ENCODE measurements at regions not wholly inside any gene's neighbourhood (a gene's known extent, or its start where the extent isn't known, plus 50 kb on each side); places are given as distances from the start of the nearest gene placed in this dataset.

DNA sequence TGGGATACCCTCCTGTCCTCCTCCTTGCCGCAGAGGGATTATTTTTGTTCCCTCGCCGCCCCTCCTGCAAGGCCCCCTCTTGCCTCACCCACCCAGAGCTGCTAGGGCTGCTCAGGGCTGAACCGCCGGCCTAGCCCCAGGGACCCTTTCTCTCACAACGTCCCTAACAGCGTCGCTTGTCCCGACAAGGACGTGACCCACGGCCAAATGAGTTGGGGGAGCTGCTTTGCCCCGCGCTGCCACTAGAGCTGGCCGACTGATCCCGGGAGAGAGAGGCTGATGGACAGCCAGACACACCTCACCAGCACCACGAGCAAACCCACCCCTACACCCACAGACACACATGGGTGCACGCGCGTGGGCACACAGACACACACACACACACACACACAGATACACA lies 154.6 kb upstream of the ALG10B start:
- no peak overlapping the region for H3K27ac ChIP-seq (ENCODE audit: low read depth, low read length, poor library complexity, severe bottlenecking)
- H3K27me3 ChIP-seq (replicated peaks; ENCODE audit: insufficient read depth, low read depth, low read length, poor library complexity): no peaks in the 10 kb centered on the region
- H3K4me3 ChIP-seq (ENCODE audit: low read depth, low read length, poor library complexity, severe bottlenecking): no peak overlapping the region
- intact Hi-C loops (cut with micrococcal nuclease; ENCODE audit: unreplicated experiment): no loop called here
- POLR2A ChIA-PET (ENCODE audit: low non-redundant PET): no interaction called here
- peaks cover 27% of the 10 kb centered on the region for H3K9me3 ChIP-seq (ENCODE audit: low read depth, low read length, poor library complexity, severe bottlenecking)
- no peak for TF ChIP-seq EZH2 (IDR thresholded peaks at IDR 0.05; ENCODE audit: borderline replicate concordance, low read depth, low read length, poor library complexity, severe bottlenecking)
- H3K36me3 ChIP-seq (ENCODE audit: insufficient read depth, low read length, poor library complexity, severe bottlenecking): no peaks in the 10 kb centered on the region
- no peaks in the 10 kb centered on the region for H3K4me1 ChIP-seq (ENCODE audit: insufficient read depth, low read length, poor library complexity, severe bottlenecking)
- CTCF ChIA-PET: no interaction called here
- no peak for DNase-seq (ENCODE audit: low spot score)
- no TSS peak for BruUV-seq (replicated peaks)

DNA sequence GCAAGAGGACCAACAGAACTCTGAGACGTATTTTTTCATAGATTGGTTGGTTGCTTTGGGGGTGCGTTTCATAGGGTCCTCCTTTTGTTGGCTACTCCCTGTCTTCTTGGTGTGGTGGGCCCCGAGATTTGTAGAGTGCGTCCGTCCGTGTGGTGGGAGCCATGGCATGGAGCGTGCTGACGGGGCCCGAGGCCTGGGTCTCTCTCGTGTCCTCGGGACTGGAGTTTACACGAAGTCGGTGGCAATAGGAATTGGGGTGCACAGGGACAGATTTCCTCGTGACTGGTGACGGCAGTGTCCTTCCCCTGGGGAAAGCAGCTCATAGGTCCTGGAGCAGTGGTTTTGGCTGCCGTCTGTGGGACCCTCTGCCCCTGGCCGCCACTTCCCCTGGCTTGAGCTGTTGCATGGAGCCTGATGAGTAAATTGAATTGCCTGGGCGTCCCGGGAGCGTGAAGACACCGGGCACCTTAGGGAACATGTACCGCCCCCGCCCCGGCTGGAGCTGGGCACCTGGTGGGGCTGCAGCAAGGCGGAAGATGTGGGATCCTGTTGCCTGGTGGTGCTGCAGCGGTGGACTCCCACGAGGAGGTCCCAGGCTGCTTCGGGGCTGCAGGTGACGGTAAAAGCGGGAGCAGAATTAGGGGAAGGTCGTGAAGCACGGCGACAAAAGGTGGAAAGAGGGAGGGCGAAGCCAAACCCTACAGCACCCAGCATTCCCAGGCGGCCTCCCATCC lies 153.7 kb upstream of the ALG10B start:
- intact Hi-C loops (cut with micrococcal nuclease; ENCODE audit: unreplicated experiment): no loop called here
- CTCF ChIA-PET: no interaction called here

DNA sequence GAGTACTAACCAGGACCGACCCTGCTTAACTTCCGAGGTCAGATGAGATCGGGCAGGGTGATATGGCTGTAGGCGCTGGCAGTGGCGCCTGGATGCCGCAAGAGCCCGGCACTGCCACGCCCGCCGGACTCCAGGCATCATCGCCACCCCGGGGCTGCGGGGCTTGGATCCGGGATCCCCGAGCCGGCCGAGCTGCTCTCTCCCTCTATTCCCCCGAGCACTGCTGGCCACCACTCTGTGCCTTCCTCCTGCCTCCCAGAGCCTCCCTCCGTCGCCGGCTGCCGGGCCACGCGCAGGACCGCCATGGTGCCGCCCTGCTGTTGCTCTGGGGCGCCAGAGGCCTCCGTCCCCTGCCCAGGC lies 153.2 kb upstream of the ALG10B start:
- Histone ChIP-seq H3K36me3 (ENCODE audit: insufficient read depth, low read length, poor library complexity, severe bottlenecking) (no peaks in the 10 kb centered on the region), H3K9me3 (ENCODE audit: low read depth, low read length, poor library complexity, severe bottlenecking) (peaks cover 14% of the 10 kb centered on the region), H3K27ac (ENCODE audit: low read depth, low read length, poor library complexity, severe bottlenecking) (no peak overlapping the region), H3K27me3 (replicated peaks; ENCODE audit: insufficient read depth, low read depth, low read length, poor library complexity) (no peaks in the 10 kb centered on the region), H3K4me3 (ENCODE audit: low read depth, low read length, poor library complexity, severe bottlenecking) (no peak overlapping the region), H3K4me1 (ENCODE audit: insufficient read depth, low read length, poor library complexity, severe bottlenecking) (no peaks in the 10 kb centered on the region)
- POLR2A ChIA-PET (ENCODE audit: low non-redundant PET): no interaction called here
- DNase-seq (ENCODE audit: low spot score): no peak
- BruUV-seq (replicated peaks): no TSS peak
- CTCF ChIA-PET: no interaction called here
- no peak for TF ChIP-seq EZH2 (IDR thresholded peaks at IDR 0.05; ENCODE audit: borderline replicate concordance, low read depth, low read length, poor library complexity, severe bottlenecking)
- no peak for TF ChIP-seq CTCF (conservative IDR thresholded peaks at IDR 0.05; ENCODE audit: low read depth, low read length)
- intact Hi-C loops (cut with micrococcal nuclease; ENCODE audit: unreplicated experiment): no loop called here

More for the DNA sequence above, 153.7 kb upstream of the ALG10B start:
- Histone ChIP-seq H3K36me3 (ENCODE audit: insufficient read depth, low read length, poor library complexity, severe bottlenecking) (no peaks in the 10 kb centered on the region), H3K27me3 (replicated peaks; ENCODE audit: insufficient read depth, low read depth, low read length, poor library complexity) (no peaks in the 10 kb centered on the region), H3K9me3 (ENCODE audit: low read depth, low read length, poor library complexity, severe bottlenecking) (peaks cover 20% of the 10 kb centered on the region), H3K27ac (ENCODE audit: low read depth, low read length, poor library complexity, severe bottlenecking) (no peak overlapping the region), H3K4me3 (ENCODE audit: low read depth, low read length, poor library complexity, severe bottlenecking) (no peak overlapping the region), H3K4me1 (ENCODE audit: insufficient read depth, low read length, poor library complexity, severe bottlenecking) (no peaks in the 10 kb centered on the region)
- POLR2A ChIA-PET (ENCODE audit: low non-redundant PET): no interaction called here
- DNase-seq (ENCODE audit: low spot score): no peak
- no peak for TF ChIP-seq CTCF (conservative IDR thresholded peaks at IDR 0.05; ENCODE audit: low read depth, low read length)
- no peak for TF ChIP-seq EZH2 (IDR thresholded peaks at IDR 0.05; ENCODE audit: borderline replicate concordance, low read depth, low read length, poor library complexity, severe bottlenecking)
- no TSS peak for BruUV-seq (replicated peaks)

GRCh38 chr12:38166225-38166624 lies 150.3 kb upstream of the ALG10B start:
- CTCF ChIA-PET: no interaction called here

More at GRCh38 chr12:38166225-38166624, 150.3 kb upstream of the ALG10B start:
- no peak overlapping the region for H3K4me3 ChIP-seq (ENCODE audit: low read depth, low read length, poor library complexity, severe bottlenecking)
- no peak for DNase-seq (ENCODE audit: low spot score)
- H3K36me3 ChIP-seq (ENCODE audit: insufficient read depth, low read length, poor library complexity, severe bottlenecking): no peaks in the 10 kb centered on the region
- no peaks in the 10 kb centered on the region for H3K4me1 ChIP-seq (ENCODE audit: insufficient read depth, low read length, poor library complexity, severe bottlenecking)
- POLR2A ChIA-PET (ENCODE audit: low non-redundant PET): no interaction called here
- intact Hi-C loops (cut with micrococcal nuclease; ENCODE audit: unreplicated experiment): no loop called here
- no peak for TF ChIP-seq EZH2 (IDR thresholded peaks at IDR 0.05; ENCODE audit: borderline replicate concordance, low read depth, low read length, poor library complexity, severe bottlenecking)
- TF ChIP-seq CTCF (conservative IDR thresholded peaks at IDR 0.05; ENCODE audit: low read depth, low read length): no peak
- no TSS peak for BruUV-seq (replicated peaks)
- no peaks in the 10 kb centered on the region for H3K27me3 ChIP-seq (replicated peaks; ENCODE audit: insufficient read depth, low read depth, low read length, poor library complexity)
- peaks cover 5% of the 10 kb centered on the region for H3K9me3 ChIP-seq (ENCODE audit: low read depth, low read length, poor library complexity, severe bottlenecking)
- no peak overlapping the region for H3K27ac ChIP-seq (ENCODE audit: low read depth, low read length, poor library complexity, severe bottlenecking)

Measured in A673 (cell line).